Heart right ventricle (tissue), 16 donors: ENCODE measurements at regions not wholly inside any gene's neighbourhood (a gene's known extent, or its start where the extent isn't known, plus 50 kb on each side); places are given as distances from the start of the nearest gene placed in this dataset.

Source experiments
- ATAC-seq, 8 donors: fragments of 200-7000 bp; cut with Tn5 transposase; one replicate each; pipeline ENCODE4 v1.9.1; 2020; ENCODE audit warnings: mild to moderate bottlenecking in 8 of 8, moderate library complexity in 8 of 8, moderate number of reproducible peaks in 1 of 8
- DNase-seq, 2 donors: peaks; one replicate each; pipeline ENCODE4 v3.0.0-alpha.2; 2020
- H3K27ac ChIP-seq, 10 donors: fragments of 200-600 bp; sonication (generic) in 2 of 10; one replicate each; pipeline versions ENCODE4 v1.5.0 to v1.8.0; 2020 to 2022; ENCODE audit warnings: mild to moderate bottlenecking in 3 of 10
- H3K27me3 ChIP-seq, 7 donors: fragments of 200-600 bp; one replicate each; pipeline ENCODE4 v1.8.0; 2021 to 2022; ENCODE audit warnings: mild to moderate bottlenecking in 2 of 7
- H3K36me3 ChIP-seq, 9 donors: fragments of 200-600 bp; sonication (generic) in 1 of 9; one replicate each; pipeline versions ENCODE4 v1.5.0 to v1.8.0; 2020 to 2022; ENCODE audit warnings: mild to moderate bottlenecking in 2 of 9
- H3K4me1 ChIP-seq, 9 donors: fragments of 200-600 bp; sonication (generic) in 1 of 9; one replicate each; pipeline versions ENCODE4 v1.5.0 to v1.8.0; 2020 to 2022; ENCODE audit warnings: mild to moderate bottlenecking in 4 of 9
- H3K4me3 ChIP-seq, 10 donors: fragments of 200-600 bp; sonication (generic) in 2 of 10; one replicate each; pipeline versions ENCODE4 v1.5.0 to v1.8.0; 2020 to 2022; ENCODE audit warnings: mild to moderate bottlenecking in 7 of 10, moderate library complexity in 2 of 10
- H3K9me3 ChIP-seq, 11 donors: fragments of 200-600 bp in 10 of 11; sonication (generic) in 2 of 11; one replicate each; pipeline versions ENCODE4 v1.5.0 to v1.8.0; 2013 to 2022; ENCODE audit warnings: mild to moderate bottlenecking in 2 of 11, control low read depth in 1 of 11, moderate library complexity in 1 of 11
- CTCF ChIP-seq, 9 donors: fragments of 200-600 bp; sonication (generic) in 2 of 9; IDR thresholded peaks; one replicate each; pipeline versions ENCODE4 v1.5.0 to v1.8.0; 2021 to 2022; ENCODE audit warnings: antibody characterized with exemption in 9 of 9, mild to moderate bottlenecking in 5 of 9, moderate library complexity in 1 of 9
- WGBS, 2 donors: extraction: QIAGEN DNeasy Blood & Tissue Kit; methylation state at CpG; one replicate each; pipeline ENCODE4 v1.1.7; 2013; ENCODE audit warnings: inconsistent platforms in 1 of 2; 5-methylcytosine and 5-hydroxymethylcytosine counted together
- intact Hi-C, 10 donors: fragments of 100-400 bp; cut with DNase I; formaldehyde crosslinking; loops; one replicate each; pipeline versions ENCODE4 v1.11.1 to v1.14.2; 2022
- donor health status: Arrhythmogenic right ventricular cardiomyopathy.
- donor health status: ischemic (EF 13 %, LVEDD 7.1; RV severe dilation, severe dysfunction).
- donor health status: healthy with polysubstance abuse.
- donor health status: DM: no; HTN: yes; CAD: no.
- donor health status: DM: no; HTN: no; CAD: no.
- donor health status: ischemic (EF 25% LVEDD 6.9; RV normal size, moderate dysfunction).
- donor health status: ischemic (EF 25% LVEDD 5.7; RV mildly dilated, moderate dysfunction).
- donor health status: healthy.
- donor health status: DM: yes; HTN: yes; CAD: no.
- donor health status: Ischemic cardiomyopathy.
- donor health status: ischemic (EF 35%, LVEDD 5.7; RV mildly dilated, moderate dysfunction).
- donor health status: nonischemic (EF 11% LVEDD 7.7; RV severe dilation, severe dysfunction).
- donor health status: DM: yes; HTN: yes; CAD: no.
- donor health status: PGD.
- donor health status: ischemic (EF 29% LVEDD 5.4; RV normal size, mild dysfunction).
- donor health status: nonischemic (EF 23%, LVEDD 6.1; RV moderate dilation, normal function).

- H3K36me3 ChIP-seq: no peaks in the 10 kb centered on the region
- peaks cover 0 to 16% (median 0%) of the 10 kb centered on the region in 7 donors for H3K27me3 ChIP-seq
- no peaks in the 10 kb centered on the region for H3K4me1 ChIP-seq
- H3K4me3 ChIP-seq: no peak overlapping the region
- DNase-seq: no peak
- no peak for TF ChIP-seq CTCF (IDR thresholded peaks at IDR 0.05)
- peaks cover 0 to 9% (median 0%) of the 10 kb centered on the region in 11 donors for H3K9me3 ChIP-seq
- 80 to 81% methylated on average over 5 of the region's 5 CpGs for WGBS, 2 donors
- ATAC-seq: no peak
- H3K27ac ChIP-seq: no peak overlapping the region
- intact Hi-C loops: loop anchor here in 1 of 10 donors (10.0 kb wide), 1 partner anchor 56 kb away; no protein-coding TSS in a partner anchor
Measured at GRCh38 chr1:177700856-177701255, 269.0 kb downstream of the SEC16B start.

- H3K27me3 ChIP-seq: peaks cover 0 to 12% (median 0%) of the 10 kb centered on the region in 7 donors
- no peak for TF ChIP-seq CTCF (IDR thresholded peaks at IDR 0.05)
- H3K4me1 ChIP-seq: no peaks in the 10 kb centered on the region
- DNase-seq: no peak
- no peak for ATAC-seq
- no peak overlapping the region for H3K27ac ChIP-seq
- no peaks in the 10 kb centered on the region for H3K36me3 ChIP-seq
- intact Hi-C loops: no loop called here
- no peak overlapping the region for H3K4me3 ChIP-seq
- peaks cover 0 to 16% (median 0%) of the 10 kb centered on the region in 11 donors for H3K9me3 ChIP-seq
Measured at GRCh38 chr1:177690996-177691395, 278.9 kb downstream of the SEC16B start.

GRCh38 chr1:177687544-177687943 lies 282.3 kb downstream of the SEC16B start:
- Histone ChIP-seq H3K36me3 (no peaks in the 10 kb centered on the region), H3K27ac (no peak overlapping the region), H3K9me3 (peaks cover 0 to 14% (median 0%) of the 10 kb centered on the region in 11 donors), H3K27me3 (peaks cover 0 to 12% (median 0%) of the 10 kb centered on the region in 7 donors), H3K4me1 (no peaks in the 10 kb centered on the region), H3K4me3 (no peak overlapping the region)
- TF ChIP-seq CTCF (IDR thresholded peaks at IDR 0.05): no peak
- ATAC-seq: no peak
- no peak for DNase-seq
- WGBS, 2 donors: 56% methylated on average over 3 of the region's 3 CpGs
- intact Hi-C loops: no loop called here

GRCh38 chr1:177686933-177687332 lies 282.9 kb downstream of the SEC16B start:
- no peak for TF ChIP-seq CTCF (IDR thresholded peaks at IDR 0.05)
- intact Hi-C loops: no loop called here
- WGBS, 2 donors: 54 to 72% methylated on average over 1 of the region's 1 CpG
- no peaks in the 10 kb centered on the region for H3K4me1 ChIP-seq
- no peak overlapping the region for H3K27ac ChIP-seq
- no peak for ATAC-seq
- H3K4me3 ChIP-seq: no peak overlapping the region
- H3K27me3 ChIP-seq: peaks cover 0 to 13% (median 0%) of the 10 kb centered on the region in 7 donors
- no peaks in the 10 kb centered on the region for H3K36me3 ChIP-seq
- no peak for DNase-seq
- peaks cover 0 to 8% (median 0%) of the 10 kb centered on the region in 11 donors for H3K9me3 ChIP-seq
